Heart right ventricle (tissue), 16 donors: ENCODE measurements at regions not wholly inside any gene's neighbourhood (a gene's known extent, or its start where the extent isn't known, plus 50 kb on each side); places are given as distances from the start of the nearest gene placed in this dataset.

Experiments
- ATAC-seq, 8 donors: fragments of 200-7000 bp; cut with Tn5 transposase; one replicate each; pipeline ENCODE4 v1.9.1; 2020; ENCODE audit warnings: mild to moderate bottlenecking in 8 of 8, moderate library complexity in 8 of 8, moderate number of reproducible peaks in 1 of 8
- DNase-seq, 2 donors: peaks; one replicate each; pipeline ENCODE4 v3.0.0-alpha.2; 2020
- H3K27ac ChIP-seq, 10 donors: fragments of 200-600 bp; sonication (generic) in 2 of 10; one replicate each; pipeline versions ENCODE4 v1.5.0 to v1.8.0; 2020 to 2022; ENCODE audit warnings: mild to moderate bottlenecking in 3 of 10
- H3K27me3 ChIP-seq, 7 donors: fragments of 200-600 bp; one replicate each; pipeline ENCODE4 v1.8.0; 2021 to 2022; ENCODE audit warnings: mild to moderate bottlenecking in 2 of 7
- H3K36me3 ChIP-seq, 9 donors: fragments of 200-600 bp; sonication (generic) in 1 of 9; one replicate each; pipeline versions ENCODE4 v1.5.0 to v1.8.0; 2020 to 2022; ENCODE audit warnings: mild to moderate bottlenecking in 2 of 9
- H3K4me1 ChIP-seq, 9 donors: fragments of 200-600 bp; sonication (generic) in 1 of 9; one replicate each; pipeline versions ENCODE4 v1.5.0 to v1.8.0; 2020 to 2022; ENCODE audit warnings: mild to moderate bottlenecking in 4 of 9
- H3K4me3 ChIP-seq, 10 donors: fragments of 200-600 bp; sonication (generic) in 2 of 10; one replicate each; pipeline versions ENCODE4 v1.5.0 to v1.8.0; 2020 to 2022; ENCODE audit warnings: mild to moderate bottlenecking in 7 of 10, moderate library complexity in 2 of 10
- H3K9me3 ChIP-seq, 11 donors: fragments of 200-600 bp in 10 of 11; sonication (generic) in 2 of 11; one replicate each; pipeline versions ENCODE4 v1.5.0 to v1.8.0; 2013 to 2022; ENCODE audit warnings: mild to moderate bottlenecking in 2 of 11, control low read depth in 1 of 11, moderate library complexity in 1 of 11
- WGBS, 2 donors: extraction: QIAGEN DNeasy Blood & Tissue Kit; methylation state at CpG; one replicate each; pipeline ENCODE4 v1.1.7; 2013; ENCODE audit warnings: inconsistent platforms in 1 of 2; 5-methylcytosine and 5-hydroxymethylcytosine counted together
- intact Hi-C, 10 donors: fragments of 100-400 bp; cut with DNase I; formaldehyde crosslinking; loops; one replicate each; pipeline versions ENCODE4 v1.11.1 to v1.14.2; 2022
- TF ChIP-seq, protein P1 (sequence below), 9 donors: fragments of 200-600 bp; sonication (generic) in 2 of 9; IDR thresholded peaks; one replicate each; pipeline versions ENCODE4 v1.5.0 to v1.8.0; 2021 to 2022; ENCODE audit warnings: antibody characterized with exemption in 9 of 9, mild to moderate bottlenecking in 5 of 9, moderate library complexity in 1 of 9
- donor health status: Arrhythmogenic right ventricular cardiomyopathy.
- donor health status: ischemic (EF 13 %, LVEDD 7.1; RV severe dilation, severe dysfunction).
- donor health status: healthy with polysubstance abuse.
- donor health status: DM: no; HTN: yes; CAD: no.
- donor health status: DM: no; HTN: no; CAD: no.
- donor health status: ischemic (EF 25% LVEDD 6.9; RV normal size, moderate dysfunction).
- donor health status: ischemic (EF 25% LVEDD 5.7; RV mildly dilated, moderate dysfunction).
- donor health status: healthy.
- donor health status: DM: yes; HTN: yes; CAD: no.
- donor health status: Ischemic cardiomyopathy.
- donor health status: ischemic (EF 35%, LVEDD 5.7; RV mildly dilated, moderate dysfunction).
- donor health status: nonischemic (EF 11% LVEDD 7.7; RV severe dilation, severe dysfunction).
- donor health status: DM: yes; HTN: yes; CAD: no.
- donor health status: PGD.
- donor health status: ischemic (EF 29% LVEDD 5.4; RV normal size, mild dysfunction).
- donor health status: nonischemic (EF 23%, LVEDD 6.1; RV moderate dilation, normal function).

DNA sequence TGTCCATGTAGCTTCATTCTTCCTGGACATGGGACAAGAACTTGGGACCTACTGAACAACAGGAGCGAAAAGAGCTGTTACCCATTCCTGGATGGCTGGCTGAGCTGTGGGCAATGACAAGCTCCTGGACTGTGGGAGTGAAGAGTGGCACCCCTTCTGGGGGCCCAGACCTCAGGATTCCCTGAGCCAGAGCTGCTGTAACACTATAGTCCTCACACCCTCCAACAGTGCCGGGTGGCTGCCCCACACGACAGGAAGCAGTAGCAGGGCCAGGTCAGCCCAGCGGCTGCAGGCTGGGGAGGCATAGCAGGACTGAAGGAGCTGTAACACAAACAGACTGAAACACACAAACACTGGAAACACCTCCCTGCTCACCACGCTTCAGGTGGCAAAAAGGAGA lies 169.7 kb upstream of the IRX2 start:
- Histone ChIP-seq H3K9me3 (peaks cover 0 to 34% (median 8%) of the 10 kb centered on the region in 11 donors), H3K4me1 (no peaks in the 10 kb centered on the region), H3K36me3 (no peaks in the 10 kb centered on the region), H3K4me3 (no peak overlapping the region), H3K27ac (no peak overlapping the region), H3K27me3 (peaks cover 0 to 4% (median 0%) of the 10 kb centered on the region in 7 donors)
- TF ChIP-seq, protein P1, sequence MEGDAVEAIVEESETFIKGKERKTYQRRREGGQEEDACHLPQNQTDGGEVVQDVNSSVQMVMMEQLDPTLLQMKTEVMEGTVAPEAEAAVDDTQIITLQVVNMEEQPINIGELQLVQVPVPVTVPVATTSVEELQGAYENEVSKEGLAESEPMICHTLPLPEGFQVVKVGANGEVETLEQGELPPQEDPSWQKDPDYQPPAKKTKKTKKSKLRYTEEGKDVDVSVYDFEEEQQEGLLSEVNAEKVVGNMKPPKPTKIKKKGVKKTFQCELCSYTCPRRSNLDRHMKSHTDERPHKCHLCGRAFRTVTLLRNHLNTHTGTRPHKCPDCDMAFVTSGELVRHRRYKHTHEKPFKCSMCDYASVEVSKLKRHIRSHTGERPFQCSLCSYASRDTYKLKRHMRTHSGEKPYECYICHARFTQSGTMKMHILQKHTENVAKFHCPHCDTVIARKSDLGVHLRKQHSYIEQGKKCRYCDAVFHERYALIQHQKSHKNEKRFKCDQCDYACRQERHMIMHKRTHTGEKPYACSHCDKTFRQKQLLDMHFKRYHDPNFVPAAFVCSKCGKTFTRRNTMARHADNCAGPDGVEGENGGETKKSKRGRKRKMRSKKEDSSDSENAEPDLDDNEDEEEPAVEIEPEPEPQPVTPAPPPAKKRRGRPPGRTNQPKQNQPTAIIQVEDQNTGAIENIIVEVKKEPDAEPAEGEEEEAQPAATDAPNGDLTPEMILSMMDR (IDR thresholded peaks at IDR 0.05), result no peak
- ATAC-seq, result no peak
- intact Hi-C loops, result no loop called here
- DNase-seq, result no peak
- 87 to 92% methylated on average over 5 of the region's 5 CpGs for WGBS, 2 donors

DNA sequence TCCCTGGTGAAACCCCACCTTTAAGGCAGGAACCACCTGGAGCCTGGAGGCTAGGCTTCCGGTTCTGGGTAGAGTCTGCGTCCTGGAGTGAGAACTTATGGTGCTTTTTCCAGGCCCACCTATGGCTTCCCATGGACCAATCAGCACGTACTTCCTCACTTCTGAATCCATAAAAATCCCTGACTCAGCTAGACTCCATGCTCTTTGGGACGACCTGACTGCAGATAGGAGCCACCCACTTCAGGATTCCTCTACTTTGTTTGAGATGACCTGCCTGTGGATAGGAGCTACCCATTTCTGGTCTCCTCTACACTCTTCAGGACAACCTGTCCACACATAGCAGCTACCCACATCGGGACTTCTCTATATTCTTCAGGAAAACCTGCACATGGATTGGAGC lies 168.8 kb upstream of the IRX2 start:
- Histone ChIP-seq H3K4me3 (no peak overlapping the region), H3K36me3 (no peaks in the 10 kb centered on the region), H3K9me3 (peaks cover 0 to 34% (median 8%) of the 10 kb centered on the region in 11 donors), H3K4me1 (no peaks in the 10 kb centered on the region), H3K27me3 (peaks cover 0 to 4% (median 0%) of the 10 kb centered on the region in 7 donors), H3K27ac (no peak overlapping the region)
- intact Hi-C loops, result no loop called here
- TF ChIP-seq, protein P1 (IDR thresholded peaks at IDR 0.05), result no peak
- WGBS, 2 donors, result 81 to 88% methylated on average over 5 of the region's 5 CpGs
- no peak for DNase-seq
- no peak for ATAC-seq

DNA sequence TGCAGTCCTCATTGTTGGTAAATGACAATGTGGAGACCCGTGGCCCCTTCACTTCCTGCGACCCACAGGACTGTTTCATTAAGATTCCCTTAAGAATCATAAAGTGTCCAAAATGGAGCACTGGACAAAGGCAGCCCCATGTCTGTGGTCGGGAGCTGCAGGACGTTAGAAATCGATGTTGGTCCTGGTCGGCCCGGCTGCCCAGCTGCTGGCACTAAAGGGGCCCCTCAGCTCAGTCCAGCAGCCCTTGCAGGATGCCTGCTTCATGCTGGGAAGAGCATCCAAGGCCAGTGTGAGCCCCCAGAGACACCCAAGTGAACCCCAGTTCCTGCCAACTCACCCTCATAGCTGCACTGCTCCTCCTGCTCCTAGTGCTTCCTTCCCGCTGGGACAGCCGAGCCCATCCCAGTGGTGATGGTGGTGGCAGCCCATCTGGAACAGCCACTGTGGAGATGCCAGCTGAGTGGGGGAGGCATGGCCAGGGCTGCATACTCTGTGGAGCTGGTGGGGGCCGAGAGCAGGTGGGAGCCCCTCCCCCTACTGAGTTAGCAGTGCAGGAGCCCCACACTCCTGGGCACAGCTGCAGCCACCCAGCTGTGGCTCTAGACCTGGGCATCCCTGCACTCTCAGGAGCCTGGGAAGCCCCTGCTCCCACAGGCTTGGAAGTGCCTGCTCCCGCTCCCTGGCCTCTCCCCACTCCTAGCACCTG lies 168.0 kb upstream of the IRX2 start:
- WGBS, 2 donors, result 82 to 83% methylated on average over 11 of the region's 11 CpGs
- intact Hi-C loops, result no loop called here

DNA sequence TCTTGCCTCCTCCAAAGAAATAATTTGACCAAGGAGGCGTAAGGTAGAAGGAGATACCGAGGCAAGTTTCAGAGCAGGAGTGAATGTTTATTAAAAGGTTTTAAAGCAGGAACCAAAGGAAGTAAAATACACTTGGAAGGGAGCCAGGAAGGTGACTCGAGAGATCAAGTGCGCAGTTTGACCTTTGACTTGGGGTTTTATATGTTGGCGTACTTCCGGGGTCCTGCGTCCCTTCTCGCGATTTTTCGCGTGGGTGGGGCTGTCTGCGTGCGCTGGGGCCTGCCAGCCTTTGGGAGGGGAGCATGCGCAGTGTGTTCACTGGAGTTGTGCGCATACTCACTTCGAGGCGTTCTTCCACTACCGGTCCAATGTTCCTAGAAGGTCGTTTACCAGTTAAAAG lies 166.0 kb upstream of the IRX2 start:
- TF ChIP-seq, protein P1 (IDR thresholded peaks at IDR 0.05), result no peak
- DNase-seq, result no peak
- H3K27ac ChIP-seq, result no peak overlapping the region
- WGBS, 2 donors, result 88 to 92% methylated on average over 19 of the region's 19 CpGs
- peaks cover 0 to 30% (median 1%) of the 10 kb centered on the region in 11 donors for H3K9me3 ChIP-seq
- H3K4me3 ChIP-seq, result no peak overlapping the region
- peaks cover 0 to 15% (median 4%) of the 10 kb centered on the region in 7 donors for H3K27me3 ChIP-seq
- no peaks in the 10 kb centered on the region for H3K4me1 ChIP-seq
- intact Hi-C loops, result no loop called here
- H3K36me3 ChIP-seq, result no peaks in the 10 kb centered on the region
- no peak for ATAC-seq

More for the DNA sequence above, 168.0 kb upstream of the IRX2 start:
- Histone ChIP-seq H3K4me1 (no peaks in the 10 kb centered on the region), H3K36me3 (no peaks in the 10 kb centered on the region), H3K9me3 (peaks cover 0 to 34% (median 8%) of the 10 kb centered on the region in 11 donors), H3K27ac (no peak overlapping the region), H3K4me3 (no peak overlapping the region), H3K27me3 (peaks cover 0 to 6% (median 0%) of the 10 kb centered on the region in 7 donors)
- TF ChIP-seq, protein P1 (IDR thresholded peaks at IDR 0.05), result no peak
- ATAC-seq (no peak), DNase-seq (no peak)
